Amygdala (tissue), 56 donors: ENCODE measurements at regions not wholly inside any gene's neighbourhood (a gene's known extent, or its start where the extent isn't known, plus 50 kb on each side); places are given as distances from the start of the nearest gene placed in this dataset.

ENCODE experiments used
- DNase-seq, 56 donors: peaks; one replicate each; lab custom pipeline; 2025; lab: John Stamatoyannopoulos, UW

DNA sequence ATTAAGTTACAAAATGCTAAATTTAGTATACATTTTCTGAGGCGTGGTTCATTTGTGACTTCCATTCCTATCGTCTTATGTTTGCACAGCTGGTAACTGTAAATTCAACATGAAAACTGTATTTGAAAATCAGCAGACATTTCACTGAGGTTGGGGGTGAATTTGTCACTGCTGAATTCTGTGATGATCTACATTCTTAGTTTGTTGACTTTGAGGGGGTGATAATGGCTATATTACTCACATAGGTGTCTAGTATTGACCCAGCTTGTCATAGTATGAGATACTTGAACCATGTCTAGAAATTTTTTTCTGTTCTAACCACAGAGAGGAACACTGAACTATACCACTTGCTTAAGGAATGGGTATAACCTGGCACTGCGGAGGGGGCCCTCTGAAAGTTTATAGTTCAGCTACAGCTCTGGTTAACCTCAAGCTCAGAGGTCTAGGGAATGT lies 313.3 kb downstream of the PIK3R1 start:
- DNase-seq: no peak

DNA sequence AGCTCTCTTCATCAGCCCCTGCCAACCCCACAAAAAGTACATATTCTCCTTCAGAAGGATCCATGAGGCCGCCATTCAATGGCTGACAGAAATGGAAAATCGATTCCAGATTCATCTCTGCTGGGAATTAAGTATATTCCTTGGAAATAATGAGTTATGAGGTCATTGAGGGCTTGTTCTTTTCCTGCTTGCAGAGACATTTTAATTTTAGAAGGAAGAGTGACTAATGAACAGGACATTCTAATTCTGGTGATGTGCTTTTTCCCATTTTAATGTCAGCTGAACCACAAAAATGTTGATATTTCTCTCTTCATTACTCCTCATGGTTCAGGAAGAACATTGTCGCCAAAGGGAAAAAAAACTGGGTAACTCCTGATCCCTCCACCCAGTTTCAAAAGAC lies 314.0 kb downstream of the PIK3R1 start:
- no peak for DNase-seq

GRCh38 chr5:68531970-68532369 lies 316.4 kb downstream of the PIK3R1 start:
- no peak for DNase-seq

GRCh38 chr5:68533051-68533450 lies 317.5 kb downstream of the PIK3R1 start:
- DNase-seq: no peak

GRCh38 chr5:68533571-68534084 lies 318.1 kb downstream of the PIK3R1 start:
- DNase-seq: no peak

- DNase-seq: peak in 49 of 56 donors; percentile 5 to 84 (median 50)
These were observed 318.8 kb downstream of the PIK3R1 start for GRCh38 chr5:68534131-68534940.

DNA sequence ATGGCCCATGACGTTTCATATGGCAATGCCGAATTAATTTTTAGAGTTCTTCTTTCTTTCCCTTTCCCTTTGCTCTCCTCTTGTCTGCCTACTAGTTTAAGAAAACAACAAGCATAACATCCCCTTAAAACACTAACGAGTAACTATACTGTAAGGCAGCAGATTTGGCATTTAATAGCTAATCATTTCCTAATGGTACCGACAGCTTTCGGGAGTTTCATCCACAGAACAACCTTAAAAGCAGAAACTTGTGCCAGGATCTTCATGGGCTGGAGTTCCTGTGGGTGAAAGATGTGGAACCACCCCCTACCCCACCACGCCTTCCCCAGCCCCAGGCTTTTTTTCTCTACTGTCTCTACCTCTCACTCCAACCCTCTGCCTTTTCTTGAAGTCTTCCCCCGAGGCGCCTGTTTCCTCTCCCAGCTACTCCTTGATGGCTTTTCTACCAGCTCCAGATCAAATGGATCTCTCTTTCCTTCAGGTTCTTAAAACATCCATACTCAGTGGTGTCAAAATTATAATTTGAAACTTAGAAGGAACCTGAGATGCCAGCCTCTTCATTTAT lies 319.5 kb downstream of the PIK3R1 start:
- no peak for DNase-seq

GRCh38 chr5:68538814-68539420 lies 323.4 kb downstream of the PIK3R1 start:
- DNase-seq: peak in 1 of 56 donors; percentile 1

DNA sequence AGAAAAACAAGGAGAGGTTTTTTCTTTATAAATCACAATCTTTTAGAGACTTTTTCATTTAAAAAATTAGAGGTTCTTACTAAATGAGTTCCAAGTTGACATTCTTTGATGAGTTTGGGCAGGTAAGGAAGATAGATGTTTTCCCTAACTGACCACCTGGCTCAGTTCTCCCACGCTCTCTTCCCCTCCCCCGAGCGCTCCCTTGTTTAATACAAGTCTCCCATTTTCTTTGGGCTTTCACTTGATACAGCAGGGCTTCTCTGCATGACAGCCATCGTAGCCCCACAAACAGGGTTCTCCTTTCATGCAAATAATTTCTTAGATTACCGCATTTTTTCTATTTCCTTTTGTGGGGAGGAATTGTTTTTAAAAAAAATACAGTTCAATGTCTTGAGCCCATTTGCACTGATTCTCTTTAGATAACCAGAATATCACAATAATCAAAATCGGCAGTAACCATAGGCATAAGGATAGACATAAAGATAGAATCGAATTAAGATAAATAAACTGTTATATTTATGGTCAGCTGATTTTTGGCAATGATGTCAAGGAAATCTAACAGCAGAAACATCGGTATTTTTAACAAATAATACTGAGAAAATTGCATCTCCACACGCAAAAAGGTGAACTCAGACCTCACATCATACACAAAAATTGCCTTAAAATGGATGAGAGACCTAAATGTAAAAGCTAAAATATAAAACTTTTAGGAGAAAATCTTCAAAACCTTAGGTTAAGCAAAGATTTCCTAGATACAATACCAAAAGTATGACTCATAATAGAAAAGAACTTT lies 325.4 kb downstream of the PIK3R1 start:
- DNase-seq: no peak

DNA sequence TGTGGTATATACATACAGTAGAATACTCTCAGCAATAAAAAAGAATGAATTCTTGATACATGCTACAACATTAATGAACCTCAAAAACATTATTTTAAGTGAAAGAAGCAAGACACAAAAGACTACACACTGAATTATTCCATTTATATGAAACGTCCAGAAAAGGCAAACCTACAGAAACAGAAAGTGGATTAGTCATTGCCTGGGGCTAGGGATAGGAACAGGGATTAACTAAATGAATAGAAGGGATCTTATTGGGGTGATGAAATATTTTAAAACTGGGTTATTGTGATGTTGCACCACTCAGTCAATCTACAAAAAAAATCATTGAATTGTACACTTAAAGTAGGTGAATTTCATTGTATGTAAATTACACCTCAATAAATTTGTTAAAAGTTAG lies 326.7 kb downstream of the PIK3R1 start:
- no peak for DNase-seq

GRCh38 chr5:68543212-68543611 lies 327.7 kb downstream of the PIK3R1 start:
- DNase-seq: no peak

DNA sequence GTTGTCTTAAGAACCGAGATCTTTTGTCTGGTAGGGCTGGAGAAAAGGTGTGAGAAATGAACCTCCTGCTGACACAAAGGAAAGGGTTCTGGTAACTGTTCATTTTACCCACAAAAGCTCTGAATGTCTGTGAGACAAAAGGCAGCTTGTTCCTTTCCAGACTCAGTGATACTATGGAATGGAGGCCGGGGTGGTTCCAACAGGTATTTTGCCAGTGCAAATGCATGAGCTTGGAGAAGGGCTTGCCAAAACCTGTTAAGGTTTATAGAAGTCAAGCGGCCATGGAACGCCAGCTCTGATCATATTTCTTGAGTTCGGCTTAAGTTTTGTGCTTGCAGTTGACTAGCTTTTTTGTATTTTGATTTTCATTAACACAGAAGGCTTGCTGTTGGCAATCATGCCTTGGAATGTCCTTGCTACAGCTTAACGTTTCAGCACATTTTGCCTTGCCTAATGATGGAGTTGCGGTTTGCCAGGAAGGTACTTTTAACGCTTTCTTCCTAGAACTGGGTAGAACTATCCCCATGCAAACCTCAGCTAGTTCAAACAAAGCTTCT lies 328.6 kb downstream of the PIK3R1 start:
- no peak for DNase-seq

- no peak for DNase-seq
These were observed 329.3 kb downstream of the PIK3R1 start for GRCh38 chr5:68544648-68545552.

DNA sequence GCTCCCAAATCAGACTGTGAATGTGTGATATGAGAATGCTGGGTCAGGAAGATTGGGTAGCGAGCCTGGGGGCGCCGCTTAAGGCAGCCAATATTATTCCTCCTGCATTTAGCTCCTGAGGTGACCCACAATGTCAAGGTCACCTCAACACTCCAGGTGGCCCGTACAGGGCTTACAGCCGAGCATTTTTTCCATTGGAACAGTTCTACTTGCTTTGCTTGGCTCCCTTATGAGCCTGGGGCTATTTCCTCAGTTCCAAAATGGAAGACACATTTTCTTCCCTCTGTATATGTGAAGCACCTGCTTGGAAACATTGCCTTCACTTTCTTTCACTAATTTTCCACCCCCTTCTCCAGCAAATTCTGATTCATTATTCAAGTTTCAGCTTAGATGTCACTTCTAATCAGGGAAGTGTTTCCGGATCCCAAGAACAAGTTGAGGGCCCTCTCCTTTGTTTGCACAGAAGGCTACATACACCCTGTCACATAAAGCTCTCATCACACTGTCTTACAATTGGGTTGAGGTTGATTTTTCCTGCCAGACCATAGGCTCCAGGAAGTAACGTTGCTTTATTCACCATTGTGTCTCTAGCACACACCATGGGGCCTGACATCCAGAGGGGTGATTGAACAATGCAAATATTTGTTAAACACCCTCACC lies 330.2 kb downstream of the PIK3R1 start:
- DNase-seq: no peak

- no peak for DNase-seq
These were observed 331.5 kb downstream of the PIK3R1 start for GRCh38 chr5:68547056-68547455.

DNA sequence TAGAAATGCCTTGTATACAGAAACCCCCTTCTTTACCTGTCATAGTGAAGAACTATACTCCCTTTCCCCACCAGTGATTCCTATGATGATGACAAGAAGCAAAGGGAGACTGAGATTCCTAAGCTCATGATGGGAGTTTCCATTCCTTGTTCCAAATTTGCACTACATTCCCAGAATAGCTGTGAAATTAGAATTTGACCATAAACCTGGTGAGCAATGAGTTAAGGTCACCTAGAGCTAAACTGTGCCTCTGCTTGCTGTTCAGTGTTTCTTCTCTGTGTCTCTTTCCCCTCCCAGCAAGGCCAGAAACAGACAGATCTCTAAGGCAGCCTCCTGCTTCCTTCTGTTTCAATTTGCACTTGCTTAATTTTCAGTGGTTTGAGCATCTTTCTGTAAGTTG lies 332.1 kb downstream of the PIK3R1 start:
- no peak for DNase-seq

- no peak for DNase-seq
These were observed 333.6 kb downstream of the PIK3R1 start for GRCh38 chr5:68548959-68549676.

GRCh38 chr5:68550015-68550414 lies 334.5 kb downstream of the PIK3R1 start:
- DNase-seq: no peak
